NCI-H146 treated with DMSO at 0.1 percent for 48 hours (cell line): ENCODE measurements at regions not wholly inside any gene's neighbourhood (a gene's known extent, or its start where the extent isn't known, plus 50 kb on each side); places are given as distances from the start of the nearest gene placed in this dataset.
"Not testable (repeated sequence)": the region's sequence is repeated elsewhere in the genome, so short reads cannot be mapped to it uniquely, and the experiment has no call there.

Source experiments
- DNase-seq: peaks from one replicate; lab custom pipeline; 2025; ENCODE audit not compliant: unreplicated experiment; lab: John Stamatoyannopoulos, UW

GRCh38 chr7:67608806-67609205, 612.2 kb downstream of the TYW1 start:
- DNase-seq = no peak

- DNase-seq = no peak
Observed at GRCh38 chr7:67610897-67611296, 614.3 kb downstream of the TYW1 start.

- DNase-seq = no peak
Observed at GRCh38 chr7:67614843-67615242, 618.2 kb downstream of the TYW1 start.

- DNase-seq = no peak
Observed at GRCh38 chr7:67616517-67616916, 619.9 kb downstream of the TYW1 start.

GRCh38 chr7:67618556-67619162, 622.0 kb downstream of the TYW1 start:
- no peak for DNase-seq

- DNase-seq = no peak
Observed at GRCh38 chr7:67619175-67619574, 622.5 kb downstream of the TYW1 start.

GRCh38 chr7:67620216-67620933, 623.7 kb downstream of the TYW1 start:
- no peak for DNase-seq

- DNase-seq = no peak
Observed at GRCh38 chr7:67621704-67622103, 625.1 kb downstream of the TYW1 start.

- peak; percentile 36 for DNase-seq
Observed at GRCh38 chr7:67625257-67625737, 628.7 kb downstream of the TYW1 start.

GRCh38 chr7:67631476-67631875, 634.8 kb downstream of the TYW1 start:
- DNase-seq = no peak

- no peak for DNase-seq
Observed at GRCh38 chr7:67635271-67635670, 638.6 kb downstream of the TYW1 start.

GRCh38 chr7:67636348-67637022, 639.9 kb downstream of the TYW1 start:
- no peak for DNase-seq

- no peak for DNase-seq
Observed at GRCh38 chr7:67637023-67637358, 640.4 kb downstream of the TYW1 start.

GRCh38 chr7:67642542-67642941, 645.9 kb downstream of the TYW1 start:
- DNase-seq = not testable (repeated sequence)

GRCh38 chr7:67644151-67644550, 647.5 kb downstream of the TYW1 start:
- DNase-seq = no peak

- no peak for DNase-seq
Observed at GRCh38 chr7:67652937-67653336, 656.3 kb downstream of the TYW1 start.

GRCh38 chr7:67653856-67654454, 657.3 kb downstream of the TYW1 start:
- no peak for DNase-seq

- no peak for DNase-seq
Observed at GRCh38 chr7:67654642-67655041, 658.0 kb downstream of the TYW1 start.

- no peak for DNase-seq
Observed at GRCh38 chr7:67655168-67655567, 658.5 kb downstream of the TYW1 start.

- no peak for DNase-seq
Observed at GRCh38 chr7:67659091-67659490, 662.5 kb downstream of the TYW1 start.

GRCh38 chr7:67662804-67663203, 666.2 kb downstream of the TYW1 start:
- no peak for DNase-seq

GRCh38 chr7:67663644-67664043, 667.0 kb downstream of the TYW1 start:
- DNase-seq = no peak
